ENCODE measurements at regions not wholly inside any gene's neighbourhood (a gene's known extent, or its start where the extent isn't known, plus 50 kb on each side); places are given as distances from the start of the nearest gene placed in this dataset.

DNA sequence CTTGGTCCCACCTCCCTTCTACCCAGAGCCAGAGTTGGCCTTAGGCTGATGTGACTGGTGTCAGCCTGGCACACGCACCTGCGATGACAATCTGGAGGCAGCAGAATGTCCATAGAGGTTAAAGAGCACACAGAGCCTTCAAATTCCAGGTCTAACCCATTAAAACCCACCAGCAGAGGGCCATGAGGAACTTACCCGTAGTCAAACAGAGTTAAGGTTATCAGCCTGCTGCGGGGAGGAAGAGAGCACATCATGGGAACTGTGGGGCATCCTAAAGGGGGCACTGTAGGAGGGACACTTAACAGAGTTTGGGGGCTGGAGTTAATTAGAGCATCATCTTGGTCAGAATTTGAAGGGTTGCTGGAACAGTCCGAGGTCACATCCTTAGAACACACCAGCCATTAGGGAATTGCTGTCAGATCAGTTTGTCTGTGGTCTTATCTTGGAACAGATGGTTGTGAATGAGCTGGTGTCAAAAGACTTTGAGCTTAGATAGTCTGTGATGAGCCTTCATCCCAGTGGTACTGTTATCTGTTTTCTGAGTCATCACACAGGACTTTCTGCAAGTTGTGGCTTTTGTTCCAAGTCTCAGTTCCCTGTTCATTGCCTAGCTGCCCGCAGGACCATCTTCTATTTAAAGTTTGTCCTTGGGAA lies 248.6 kb downstream of the LOXHD1 start:
- no peak for DNase-seq

DNA sequence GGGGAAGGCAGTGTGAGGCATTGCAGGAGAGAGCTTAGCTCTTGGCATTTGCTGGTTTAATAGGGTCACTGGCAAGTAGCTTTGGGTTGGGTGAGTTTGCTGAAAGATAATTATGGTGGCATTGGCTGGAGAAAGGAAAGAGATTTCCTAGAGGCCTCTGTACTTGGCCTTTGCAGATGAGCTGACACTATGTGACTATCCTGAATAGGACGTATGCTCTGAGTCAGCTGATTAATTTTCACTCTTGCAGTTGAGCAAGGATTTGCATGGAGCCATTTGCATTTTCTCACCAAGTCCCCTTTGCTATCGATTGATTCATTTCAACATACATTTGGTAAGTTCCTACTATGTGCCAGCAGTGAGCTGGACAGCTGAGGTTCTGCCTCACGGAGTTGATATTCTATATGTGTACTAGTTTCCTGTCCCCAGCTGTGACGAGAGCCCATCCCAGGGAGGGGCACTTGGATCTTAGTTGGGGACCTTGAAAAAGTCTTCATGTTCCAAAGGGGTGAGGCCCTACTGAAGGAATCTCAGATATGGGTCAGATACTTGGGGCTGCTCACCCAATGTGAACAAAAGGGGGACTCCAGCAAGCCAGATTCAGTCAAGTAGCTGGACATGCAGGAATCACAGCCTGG lies 245.7 kb downstream of the LOXHD1 start:
- no peak for DNase-seq

DNA sequence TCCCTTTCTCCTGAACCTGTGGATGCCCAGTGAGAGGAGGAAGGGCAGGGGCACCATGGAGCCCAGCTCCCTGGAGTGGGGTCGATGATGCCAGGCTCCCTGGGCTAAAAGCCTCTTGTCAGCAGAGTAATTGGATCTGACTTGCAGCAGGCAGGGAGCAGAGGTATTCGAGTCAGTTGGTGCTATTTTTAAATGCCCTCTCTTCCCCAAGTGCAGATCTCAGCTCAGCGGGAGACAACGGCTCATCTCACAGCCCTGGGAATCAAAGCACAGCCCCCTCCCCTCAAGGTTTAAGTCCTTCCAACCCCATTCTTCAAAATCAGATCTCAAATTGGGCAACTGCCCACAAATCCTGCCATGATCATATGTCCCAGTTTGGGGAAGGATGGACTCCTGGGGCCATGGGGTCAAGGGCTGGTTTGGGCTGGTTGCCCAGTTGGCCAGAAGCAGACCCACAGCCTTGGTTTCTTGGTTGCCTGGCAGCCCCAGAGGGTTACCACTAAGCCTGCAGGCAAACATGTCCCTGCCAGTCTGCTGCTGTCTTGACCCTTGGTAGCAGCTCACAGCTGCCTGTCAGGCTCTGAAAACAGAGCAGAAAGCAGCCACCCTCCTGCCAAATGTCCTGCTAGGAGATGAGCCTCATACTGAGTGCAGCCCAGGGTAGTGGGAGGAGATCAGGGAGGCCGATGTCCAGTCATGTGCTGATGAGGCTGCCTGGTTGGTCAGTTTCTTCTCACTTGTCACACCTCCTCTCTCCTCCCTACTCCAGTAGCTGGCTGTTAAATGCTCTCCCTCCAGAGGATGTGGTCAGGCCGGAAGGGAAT lies 244.9 kb downstream of the LOXHD1 start:
- peak; percentile 44 for DNase-seq

DNA sequence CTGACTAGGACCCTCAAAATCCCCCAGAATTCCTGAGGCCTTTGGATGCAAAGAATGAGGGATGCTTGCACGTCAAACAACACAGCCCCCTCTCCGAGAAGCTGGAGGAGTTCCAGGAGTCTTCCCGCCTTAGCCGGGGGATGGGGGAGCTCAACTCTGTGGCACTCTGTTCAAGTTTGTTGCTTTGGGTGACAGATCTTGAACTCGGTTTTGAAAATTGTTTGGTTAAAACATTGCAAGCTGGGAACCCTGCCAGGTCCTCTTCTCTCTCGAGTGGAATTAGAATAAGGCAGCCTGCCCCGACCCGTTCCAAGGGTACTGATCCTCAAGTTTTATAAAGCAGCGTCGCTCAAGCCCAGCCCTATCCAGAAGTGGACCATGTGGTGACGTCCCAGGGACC lies 244.1 kb downstream of the LOXHD1 start:
- no peak for DNase-seq

DNA sequence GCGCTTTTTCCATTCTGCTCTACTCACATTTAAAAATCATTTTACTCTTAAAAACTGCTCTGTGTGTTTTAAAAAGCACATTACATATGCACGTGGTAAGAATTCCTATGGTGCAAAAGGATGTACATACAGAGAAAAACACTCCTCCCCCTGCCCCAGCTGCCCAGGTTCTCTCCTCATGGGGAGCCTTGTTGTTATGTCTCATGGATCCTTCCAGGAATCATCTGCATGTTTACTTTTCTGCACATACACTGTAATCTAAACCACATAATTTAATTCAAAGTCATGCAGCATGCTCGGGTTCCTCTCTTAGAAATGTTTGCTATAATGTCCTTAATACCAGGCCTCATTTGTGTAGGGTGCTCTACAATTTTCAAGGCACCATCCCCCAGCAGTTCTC lies 243.3 kb downstream of the LOXHD1 start:
- DNase-seq = no peak

DNA sequence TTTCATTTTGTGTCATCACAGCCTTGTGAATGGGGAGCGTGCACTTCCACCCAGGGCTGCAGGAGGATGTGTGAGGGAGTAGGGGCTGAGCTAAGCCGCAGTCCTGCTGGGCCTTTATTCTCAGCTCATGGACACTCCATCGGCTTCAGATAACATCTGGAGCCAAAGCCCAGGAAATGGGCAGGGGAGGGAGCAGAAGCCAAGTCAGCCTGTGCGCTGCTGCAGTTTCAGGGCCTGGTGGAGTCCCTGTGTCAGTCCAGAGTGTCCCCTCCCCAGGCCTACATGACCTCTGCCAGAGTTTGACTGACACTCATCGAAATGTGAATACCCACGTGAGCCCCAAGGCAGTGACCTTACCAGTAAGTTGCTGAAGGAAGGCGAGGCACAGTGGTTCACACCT lies 242.2 kb downstream of the LOXHD1 start:
- no peak for DNase-seq

DNA sequence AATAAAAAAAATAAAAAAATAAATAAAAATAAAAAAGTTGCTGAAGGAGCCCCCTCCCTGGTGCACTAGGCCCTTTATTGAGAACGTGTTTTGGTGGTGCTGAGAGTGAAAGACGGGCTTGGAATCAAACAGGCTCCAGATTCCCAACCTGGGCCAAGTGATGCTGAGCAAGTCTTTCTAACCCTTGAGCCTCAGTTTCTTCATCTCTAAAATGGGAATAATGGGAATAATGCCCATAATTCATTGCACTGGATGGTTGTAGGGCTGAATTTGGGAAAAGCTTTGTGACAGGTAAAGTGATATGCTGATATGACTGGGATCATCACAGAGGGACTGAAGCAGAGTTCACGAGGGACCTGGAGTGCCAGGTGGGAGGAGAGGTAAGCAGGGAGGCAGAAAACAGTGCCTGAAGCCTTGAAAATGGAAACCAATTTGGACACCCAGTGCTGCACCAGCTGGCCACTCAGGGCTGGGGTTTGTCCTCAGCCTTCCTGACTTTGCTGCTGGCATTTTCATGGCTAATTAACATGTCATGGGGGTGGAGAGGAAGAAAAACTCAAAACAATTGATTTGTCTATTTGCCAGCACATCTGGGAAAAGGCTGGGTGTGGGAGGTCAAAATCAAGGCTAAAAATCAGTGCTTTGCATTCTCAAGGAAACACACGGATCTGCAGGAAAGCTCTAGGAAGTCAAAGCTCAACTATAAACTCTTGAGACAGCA lies 241.3 kb downstream of the LOXHD1 start:
- DNase-seq = no peak

DNA sequence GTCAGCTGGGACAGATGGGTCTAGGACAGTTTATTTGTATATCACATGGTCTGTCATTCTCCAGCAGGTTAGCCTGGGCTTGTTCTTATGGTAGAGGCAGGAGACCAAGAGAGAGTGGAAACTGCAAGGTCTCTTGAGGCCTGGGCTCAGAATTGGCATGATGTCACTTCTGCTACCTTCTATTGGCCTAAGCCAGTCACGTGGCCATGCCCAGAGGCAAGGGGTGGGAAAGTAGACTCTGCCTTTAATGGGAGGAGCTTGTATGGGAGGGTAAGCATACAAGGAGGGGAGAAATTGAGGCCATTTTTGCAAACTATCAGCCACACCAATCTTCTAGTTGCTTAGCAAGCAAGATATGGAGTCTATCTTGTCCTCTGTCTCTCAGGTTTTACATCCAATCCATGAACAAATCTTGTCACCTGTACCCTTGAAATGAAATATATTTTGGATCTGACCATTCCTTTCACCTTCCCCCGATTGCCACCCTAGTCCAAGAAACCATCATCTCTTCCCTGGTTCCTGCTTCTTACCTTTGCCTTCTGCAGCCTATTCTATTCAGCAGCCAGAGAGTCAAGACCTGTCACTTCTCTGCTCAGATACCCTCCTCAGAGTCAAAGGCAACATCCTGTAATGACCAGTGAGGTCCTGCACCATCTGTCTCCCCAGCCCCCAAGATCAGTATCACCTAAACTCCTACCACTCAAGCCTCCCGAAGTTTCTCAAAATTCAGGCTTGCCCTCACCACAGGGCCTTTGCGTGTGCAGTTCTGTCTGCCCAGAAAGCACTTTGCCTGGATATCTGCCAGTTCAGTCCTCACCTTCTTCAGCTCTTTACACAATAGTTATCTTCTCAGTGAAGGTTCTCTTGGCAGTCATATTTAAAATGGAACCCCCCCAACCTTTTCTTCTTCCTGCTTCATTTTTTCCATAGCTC lies 240.0 kb downstream of the LOXHD1 start:
- DNase-seq = no peak

DNA sequence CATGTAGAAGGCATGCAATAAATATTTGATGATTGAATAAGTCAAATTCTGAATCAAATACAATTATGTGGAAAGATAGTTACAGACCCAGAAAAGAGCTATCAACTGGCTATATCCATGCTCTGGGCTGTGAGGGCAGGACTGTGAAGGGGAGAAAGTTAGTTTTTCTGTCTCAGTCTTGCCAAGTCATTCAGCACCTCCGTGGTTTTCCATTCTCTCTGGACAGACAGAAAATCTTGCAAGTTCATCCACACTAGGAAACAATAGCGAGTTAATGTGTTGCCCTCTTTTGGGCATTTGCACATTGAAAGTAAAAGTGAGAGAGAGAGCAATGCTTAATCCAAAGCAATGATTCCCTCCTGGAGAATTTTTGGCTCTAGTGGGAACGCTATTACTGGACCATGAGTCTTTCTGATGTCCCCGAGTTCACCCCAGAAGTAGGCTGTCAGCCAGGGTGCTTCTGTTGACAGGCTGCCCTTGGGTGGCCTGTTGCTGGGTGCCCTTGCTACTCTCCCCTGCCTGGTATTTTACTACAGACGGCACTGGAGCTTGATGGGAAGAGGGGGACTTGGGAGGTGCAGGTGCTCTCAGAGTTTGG lies 238.3 kb downstream of the LOXHD1 start:
- no peak for DNase-seq

DNA sequence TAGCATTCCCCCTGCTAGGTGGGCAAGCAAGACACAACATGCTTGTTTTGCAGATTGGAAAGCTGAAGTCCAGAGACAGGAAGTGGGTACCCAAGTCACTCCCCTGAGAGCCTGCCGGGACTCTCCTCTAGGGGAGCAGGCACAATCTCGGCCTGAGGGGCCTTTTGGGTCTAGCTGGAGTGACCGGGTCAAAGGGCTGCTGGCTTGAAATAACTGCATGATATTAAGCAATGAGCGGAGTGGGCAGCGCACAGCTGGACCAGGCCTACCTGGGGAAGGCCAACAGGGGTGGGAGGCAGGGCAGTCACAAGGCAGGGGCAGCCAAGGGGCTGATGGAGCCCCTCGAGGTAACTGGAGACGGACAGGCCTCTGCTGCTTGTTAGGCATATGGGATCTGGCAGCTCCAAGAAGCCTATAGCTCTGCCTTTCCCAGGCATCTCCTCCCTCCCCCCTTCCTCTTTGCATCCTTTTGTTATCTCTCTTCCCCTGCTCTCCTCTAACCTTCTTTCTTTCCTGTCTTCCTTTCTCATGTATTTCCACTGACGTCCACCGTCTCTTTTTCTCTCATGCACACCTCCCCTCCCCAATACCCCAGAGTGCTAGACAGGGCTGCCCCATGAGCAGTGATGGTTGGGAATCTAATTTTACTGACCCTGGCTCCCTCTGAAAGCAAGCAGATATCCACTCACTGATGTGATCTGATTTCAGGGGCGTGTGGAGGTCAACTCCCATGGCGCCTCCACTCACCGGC lies 237.5 kb downstream of the LOXHD1 start:
- no peak for DNase-seq

DNA sequence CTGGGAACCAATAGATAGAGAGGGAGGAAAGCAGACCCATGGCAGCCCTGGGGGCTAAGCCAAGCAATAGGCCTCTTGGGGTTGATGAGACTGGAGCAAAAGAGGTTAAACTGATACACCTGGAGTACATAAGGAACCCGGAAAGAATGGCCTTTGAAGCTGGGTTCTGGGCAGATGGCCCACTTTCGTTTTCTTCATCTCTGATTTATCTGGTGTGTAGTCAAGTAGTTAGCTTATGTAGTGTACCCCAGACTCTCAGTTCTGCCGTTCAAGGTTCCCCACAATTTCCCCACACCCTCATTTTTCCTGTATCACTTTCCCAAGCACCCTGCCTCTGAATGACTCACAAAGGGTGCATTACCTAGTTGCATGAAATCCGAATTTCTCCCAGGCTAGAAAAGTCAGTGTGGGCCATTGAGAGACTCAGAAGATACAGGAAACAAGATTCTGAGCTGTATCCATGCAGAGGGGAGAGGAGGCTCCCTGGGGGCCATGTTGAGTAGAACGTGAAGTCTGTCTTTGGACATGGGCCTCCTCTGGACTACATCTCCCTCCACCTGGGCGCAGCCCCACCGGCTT lies 235.0 kb downstream of the LOXHD1 start:
- DNase-seq = no peak

DNA sequence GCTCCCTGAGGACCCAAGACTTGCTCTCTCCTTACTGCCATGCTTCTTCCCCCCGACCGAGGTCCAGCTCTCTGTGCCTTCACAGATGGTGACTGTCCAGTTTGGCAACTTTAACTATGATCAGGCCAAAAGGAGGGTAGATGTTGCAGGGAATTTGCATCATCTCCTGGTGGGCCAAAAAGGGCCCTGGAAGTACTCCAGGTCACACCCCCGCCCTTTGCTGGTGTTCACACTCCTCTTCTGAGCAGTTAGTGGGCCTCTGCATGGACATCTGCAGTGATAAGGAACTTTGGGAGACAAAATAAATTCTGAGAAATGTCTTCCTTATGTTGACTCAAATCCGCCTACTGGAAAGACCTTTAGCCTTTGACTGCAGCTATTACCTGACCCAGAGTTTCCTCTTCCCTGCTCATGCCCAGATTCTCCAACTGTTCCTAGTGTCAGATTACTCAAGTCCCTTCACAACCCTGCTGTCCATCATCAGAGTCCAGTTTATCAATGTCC lies 234.4 kb downstream of the LOXHD1 start:
- no peak for DNase-seq

DNA sequence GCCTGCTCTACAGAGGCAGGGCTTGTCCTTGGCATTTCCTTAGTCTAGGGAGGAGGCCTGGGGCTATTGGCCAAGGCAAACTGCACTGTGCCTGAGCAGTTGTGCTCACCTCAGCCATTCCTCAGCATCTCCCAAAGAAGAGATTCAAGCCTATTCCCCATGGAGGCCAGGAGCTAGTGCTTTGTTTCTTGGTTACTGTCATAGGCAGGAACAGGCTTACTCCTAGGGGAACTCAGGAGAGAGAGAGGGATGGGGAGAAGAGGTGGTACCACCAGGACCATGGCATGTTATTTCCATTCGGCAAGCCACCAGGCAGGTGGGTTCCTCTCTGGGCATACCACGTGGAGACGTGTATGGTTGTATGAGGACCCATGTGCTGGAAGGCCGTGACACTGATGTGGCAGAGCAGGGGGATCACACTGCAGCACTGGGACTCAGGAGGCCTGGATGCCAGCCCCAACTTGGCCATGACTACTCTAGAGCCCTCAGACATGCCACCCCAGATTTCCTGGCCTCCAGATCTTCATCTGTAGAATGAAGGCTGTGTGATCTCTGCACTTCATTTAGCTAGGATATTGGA lies 233.7 kb downstream of the LOXHD1 start:
- DNase-seq = no peak

DNA sequence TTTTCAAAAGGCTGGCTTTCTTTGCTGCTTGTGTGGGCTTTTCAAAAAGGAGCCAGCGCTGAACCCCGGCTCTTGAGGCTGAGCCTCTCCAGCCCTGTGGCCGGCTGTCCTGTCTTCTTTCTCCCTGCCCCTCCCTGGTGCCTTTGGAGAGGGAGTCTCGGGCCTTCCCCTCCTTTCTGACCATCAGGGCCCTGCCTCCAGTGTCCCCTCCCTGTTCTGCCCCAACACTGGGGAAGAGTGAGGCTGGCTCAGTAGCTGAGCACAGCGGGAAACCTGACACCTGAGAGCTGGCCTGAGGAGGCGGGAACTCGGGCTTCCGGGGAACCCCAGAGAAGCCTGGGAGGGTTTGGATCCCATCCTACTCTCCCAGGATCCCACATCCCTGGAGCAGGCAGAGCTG lies 232.1 kb downstream of the LOXHD1 start:
- DNase-seq = no peak

DNA sequence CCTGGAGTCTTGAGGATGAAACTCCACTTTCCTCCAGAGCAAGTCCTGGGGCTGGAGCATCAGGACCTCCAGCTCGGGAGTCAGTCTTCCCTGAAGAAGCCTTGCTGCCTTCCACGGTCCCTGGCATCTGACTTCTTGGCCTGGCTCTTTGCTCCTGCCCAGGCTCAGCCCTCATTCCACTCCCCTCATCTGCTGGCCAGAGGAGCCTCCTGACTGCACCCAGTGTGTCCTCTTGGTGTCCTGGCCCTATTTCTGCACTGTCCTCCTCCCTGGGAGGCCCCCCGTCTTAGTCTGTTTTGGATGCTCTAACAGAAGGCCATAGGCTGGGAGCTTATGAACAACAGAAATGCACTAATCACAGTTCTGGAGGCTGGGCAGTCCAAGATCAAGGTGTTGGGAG lies 231.5 kb downstream of the LOXHD1 start:
- DNase-seq = no peak

DNA sequence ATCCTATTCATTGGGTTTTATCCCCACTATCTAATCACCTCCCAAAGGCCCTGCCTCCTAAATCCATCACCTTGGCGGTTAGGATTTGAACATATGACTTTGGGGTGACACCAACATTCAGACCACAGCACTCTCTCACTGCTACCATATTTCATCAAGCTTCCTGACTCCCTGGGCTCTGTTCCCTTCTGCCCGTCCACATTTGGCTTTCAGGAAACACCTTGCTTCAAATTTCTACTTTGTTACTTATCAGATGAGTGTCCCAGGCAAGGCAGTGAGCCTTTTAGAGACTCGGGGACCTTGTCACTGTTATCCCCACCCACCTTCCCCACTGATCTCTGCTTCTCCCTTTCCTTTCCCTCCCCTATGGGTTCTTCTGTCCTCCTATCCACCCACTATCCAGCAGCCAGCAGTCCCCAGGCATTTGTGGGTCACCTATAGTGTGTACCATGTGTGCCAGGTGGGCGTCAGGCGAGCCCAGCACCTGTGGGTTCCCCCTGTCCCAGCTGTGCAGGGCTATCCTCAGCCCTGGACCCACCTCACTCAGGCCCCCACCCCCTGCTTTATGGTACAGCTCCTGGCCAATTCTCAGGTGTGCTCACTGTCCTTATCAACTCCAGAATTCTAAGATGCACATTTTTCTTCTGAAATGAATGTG lies 230.9 kb downstream of the LOXHD1 start:
- DNase-seq = no peak

DNA sequence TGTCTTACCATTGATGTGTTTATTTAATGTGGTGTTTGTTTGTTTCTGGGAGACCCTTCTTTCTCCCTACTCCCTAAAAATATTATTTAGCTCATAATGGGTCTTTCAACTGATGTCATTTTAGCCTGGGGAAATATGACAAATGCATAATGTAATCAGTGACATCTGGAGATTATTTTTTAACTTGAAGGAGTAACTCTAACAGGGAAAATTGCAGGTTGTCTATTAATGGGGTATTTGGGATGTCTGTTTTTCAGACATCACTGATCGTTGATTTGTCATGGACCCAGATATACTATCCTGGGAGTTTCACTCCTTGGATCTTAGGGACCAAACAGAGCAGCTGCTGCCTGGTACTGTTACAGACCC lies 230.4 kb downstream of the LOXHD1 start:
- no peak for DNase-seq

All from muscle of arm (tissue), 1 donor.